SH-SY5Y (cell line): ENCODE measurements at regions not wholly inside any gene's neighbourhood (a gene's known extent, or its start where the extent isn't known, plus 50 kb on each side); places are given as distances from the start of the nearest gene placed in this dataset.

ENCODE experiments used
- GATA2 ChIP-seq: IDR thresholded peaks from 2 replicates; pipeline ENCODE4 v1.6.1; 2011; ENCODE audit warnings: mild to moderate bottlenecking, low read depth, low read length
- GATA3 ChIP-seq: IDR thresholded peaks from 2 replicates; pipeline ENCODE4 v1.6.1; 2011; ENCODE audit warnings: low read depth, mild to moderate bottlenecking, low read length, moderate library complexity

GRCh38 chr3:72192572-72192971 lies 407.6 kb upstream of the PROK2 start:
- TF ChIP-seq GATA2 (no peak), GATA3 (no peak)
